Loucy (cell line): ENCODE measurements at regions not wholly inside any gene's neighbourhood (a gene's known extent, or its start where the extent isn't known, plus 50 kb on each side); places are given as distances from the start of the nearest gene placed in this dataset.
"Not testable (repeated sequence)": the region's sequence is repeated elsewhere in the genome, so short reads cannot be mapped to it uniquely, and the experiment has no call there.

Experiments used
- H2AFZ ChIP-seq: fragments of 200-600 bp; sonication (generic); 2 replicates; pipeline ENCODE4 v1.6.0; 2016; ENCODE audit warnings: antibody characterized with exemption, mild to moderate bottlenecking, low read length, moderate library complexity
- H3F3A ChIP-seq: fragments of 200-600 bp; 2 replicates; pipeline ENCODE4 v1.6.0; 2016; ENCODE audit warnings: antibody characterized with exemption, low read depth, mild to moderate bottlenecking
- H3K27me3 ChIP-seq: fragments of 200-600 bp; sonication (generic); 2 replicates; pipeline ENCODE4 v1.6.1; 2014; ENCODE audit warnings: low read length, mild to moderate bottlenecking; ENCODE audit not compliant: insufficient read depth, poor library complexity, severe bottlenecking
- H3K36me3 ChIP-seq: fragments of 200-600 bp; sonication (generic); 2 replicates; pipeline ENCODE4 v1.6.1; 2016; ENCODE audit warnings: low read length; ENCODE audit not compliant: insufficient read depth
- H3K4me1 ChIP-seq: fragments of 200-600 bp; sonication (generic); 2 replicates; pipeline ENCODE4 v1.5.1; 2014; ENCODE audit warnings: low read length, mild to moderate bottlenecking; ENCODE audit not compliant: insufficient read depth, poor library complexity, severe bottlenecking
- H3K4me2 ChIP-seq: fragments of 200-600 bp; sonication (generic); 2 replicates; pipeline ENCODE4 v1.6.0; 2014; ENCODE audit warnings: antibody characterized with exemption, low read length, low read depth, mild to moderate bottlenecking; ENCODE audit not compliant: poor library complexity, severe bottlenecking
- H3K4me3 ChIP-seq: fragments of 200-600 bp; sonication (generic); 2 replicates; pipeline ENCODE4 v1.5.1; 2014; ENCODE audit warnings: low read length, mild to moderate bottlenecking, mixed read lengths; ENCODE audit not compliant: poor library complexity, severe bottlenecking
- H3K79me2 ChIP-seq: fragments of 200-600 bp; sonication (generic); 2 replicates; pipeline ENCODE4 v1.6.1; 2014; ENCODE audit warnings: low read length; ENCODE audit not compliant: insufficient read depth
- H3K9ac ChIP-seq: fragments of 200-600 bp; sonication (generic); 2 replicates; pipeline ENCODE4 v1.6.0; 2014; ENCODE audit warnings: mild to moderate bottlenecking, low read depth, low read length, moderate library complexity; ENCODE audit not compliant: poor library complexity, severe bottlenecking
- H3K9me2 ChIP-seq: fragments of 200-600 bp; sonication (generic); replicated peaks from 2 replicates; pipeline ENCODE4 v1.6.1; 2016; ENCODE audit warnings: low read depth, low read length, mixed read lengths
- H3K9me3 ChIP-seq: fragments of 200-600 bp; sonication (generic); 2 replicates; pipeline ENCODE4 v1.6.1; 2014; ENCODE audit warnings: mild to moderate bottlenecking, antibody characterized with exemption, low read length, low read depth; ENCODE audit not compliant: insufficient read depth
- H4K20me1 ChIP-seq: fragments of 200-600 bp; sonication (generic); 2 replicates; pipeline ENCODE4 v1.6.0; 2014; ENCODE audit warnings: antibody characterized with exemption, low read length, mild to moderate bottlenecking; ENCODE audit not compliant: insufficient read depth, poor library complexity, severe bottlenecking
- CTCF ChIP-seq: fragments of 200-600 bp; sonication (generic); conservative IDR thresholded peaks from 2 replicates; pipeline ENCODE4 v1.5.1; 2014; ENCODE audit warnings: mild to moderate bottlenecking, antibody characterized with exemption, low read length
- EZH2phosphoT487 ChIP-seq: fragments of 200-600 bp; IDR thresholded peaks from 2 replicates; pipeline ENCODE4 v1.6.1; 2018; ENCODE audit warnings: antibody characterized with exemption, mild to moderate bottlenecking, moderate library complexity, borderline replicate concordance

- Histone ChIP-seq H3F3A (no peaks in the 10 kb centered on the region), H3K79me2 (no peaks in the 10 kb centered on the region), H3K9me3 (peaks cover 3% of the 10 kb centered on the region; the same call in 1 of the 2 replicates), H4K20me1 (no peaks in the 10 kb centered on the region), H3K9me2 (no peaks in the 10 kb centered on the region), H2AFZ (no peak overlapping the region), H3K27me3 (no peaks in the 10 kb centered on the region), H3K9ac (no peak overlapping the region), H3K4me1 (no peaks in the 10 kb centered on the region), H3K4me3 (no peak overlapping the region), H3K4me2 (no peak overlapping the region), H3K36me3 (no peaks in the 10 kb centered on the region)
- TF ChIP-seq EZH2phosphoT487 (no peak), CTCF (no peak)
Observed at GRCh38 chr16:19963301-19963700, 78.7 kb upstream of the GPRC5B start.

- H3K9me2 ChIP-seq, result no peaks in the 10 kb centered on the region
- no peak overlapping the region for H3K4me3 ChIP-seq
- H3K9me3 ChIP-seq, result 0 out of 2 replicates have a peak, but pooled peaks cover 3% of the 10 kb centered on the region
- H3K36me3 ChIP-seq, result no peaks in the 10 kb centered on the region
- H3K4me2 ChIP-seq, result no peak overlapping the region
- H3K4me1 ChIP-seq, result no peaks in the 10 kb centered on the region
- no peak for TF ChIP-seq CTCF
- TF ChIP-seq EZH2phosphoT487, result no peak
- H3K79me2 ChIP-seq, result no peaks in the 10 kb centered on the region
- H2AFZ ChIP-seq, result no peak overlapping the region
- H3K27me3 ChIP-seq, result no peaks in the 10 kb centered on the region
- no peaks in the 10 kb centered on the region for H3F3A ChIP-seq
- no peak overlapping the region for H3K9ac ChIP-seq
- no peaks in the 10 kb centered on the region for H4K20me1 ChIP-seq
Observed at GRCh38 chr16:19960183-19960582, 75.5 kb upstream of the GPRC5B start.

- no peaks in the 10 kb centered on the region for H3F3A ChIP-seq
- no peaks in the 10 kb centered on the region for H3K27me3 ChIP-seq
- H4K20me1 ChIP-seq, result no peaks in the 10 kb centered on the region
- H3K79me2 ChIP-seq, result no peaks in the 10 kb centered on the region
- no peaks in the 10 kb centered on the region for H3K4me1 ChIP-seq
- no peak for TF ChIP-seq CTCF
- TF ChIP-seq EZH2phosphoT487, result no peak
- no peaks in the 10 kb centered on the region for H3K36me3 ChIP-seq
- 0 out of 2 replicates have a peak, but pooled peaks cover 3% of the 10 kb centered on the region for H3K9me3 ChIP-seq
- no peaks in the 10 kb centered on the region for H3K9me2 ChIP-seq
- H3K4me3 ChIP-seq, result no peak overlapping the region
- H2AFZ ChIP-seq, result no peak overlapping the region
- H3K9ac ChIP-seq, result no peak overlapping the region
- no peak overlapping the region for H3K4me2 ChIP-seq
Observed at GRCh38 chr16:19959736-19960135, 75.1 kb upstream of the GPRC5B start.

- H3K4me1 ChIP-seq, H2AFZ ChIP-seq, H3K36me3 ChIP-seq, H3K9me2 ChIP-seq, H3K79me2 ChIP-seq, H3K4me3 ChIP-seq, H3K9me3 ChIP-seq, H3F3A ChIP-seq, H3K27me3 ChIP-seq, H3K4me2 ChIP-seq, H3K9ac ChIP-seq, H4K20me1 ChIP-seq: not testable (repeated sequence)
Observed at GRCh38 chr16:19955896-19956295, 71.2 kb upstream of the GPRC5B start.

GRCh38 chr16:19955084-19955483 is 70.4 kb upstream of the GPRC5B start:
- H3K4me2 ChIP-seq, H3K4me1 ChIP-seq, H4K20me1 ChIP-seq, H3K79me2 ChIP-seq, H3K9ac ChIP-seq, H3K4me3 ChIP-seq, H2AFZ ChIP-seq, H3K9me2 ChIP-seq, H3F3A ChIP-seq, H3K27me3 ChIP-seq, H3K36me3 ChIP-seq, H3K9me3 ChIP-seq: not testable (repeated sequence)
